ENCODE measurements at regions not wholly inside any gene's neighbourhood (a gene's known extent, or its start where the extent isn't known, plus 50 kb on each side); places are given as distances from the start of the nearest gene placed in this dataset.

DNA sequence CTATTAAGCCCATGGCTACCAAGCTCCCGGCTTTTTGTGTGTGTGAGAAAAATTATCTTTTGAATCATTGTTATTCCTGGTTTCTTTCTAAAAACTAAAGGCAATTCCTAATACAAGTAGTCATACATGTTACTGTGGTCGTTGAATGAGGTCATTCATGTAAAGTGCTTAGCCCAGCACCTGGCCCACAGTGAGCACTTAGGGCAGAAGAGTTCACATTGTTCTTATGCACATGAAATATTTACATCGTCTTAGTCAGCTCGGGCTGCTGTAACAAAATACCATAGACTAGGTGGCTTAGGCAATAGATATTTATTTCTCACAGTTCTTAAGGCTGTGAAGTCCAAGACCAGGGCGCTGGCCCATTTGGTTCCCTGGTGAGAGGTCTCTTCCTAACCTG, 216.1 kb downstream of the SHQ1 start:
- H3K79me2 ChIP-seq (ENCODE audit: insufficient read depth, low read length), result no peaks in the 10 kb centered on the region
- no peak overlapping the region for H2BK120ac ChIP-seq (ENCODE audit: low read depth, low read length, poor library complexity, severe bottlenecking)
- H3K27ac ChIP-seq (ENCODE audit: insufficient read length, low read depth, low read length), result no peak overlapping the region
- WGBS (ENCODE audit: extremely low coverage, insufficient read length, low lambda C conversion rate), result no CpG with 5 or more reads among the region's 5 CpGs
- H3K9me3 Mint-ChIP-seq, result no peaks in the 10 kb centered on the region; a peak in 1 of 5 replicates
- H4K20me1 ChIP-seq (ENCODE audit: control insufficient read depth, insufficient read depth, insufficient read length), result no peaks in the 10 kb centered on the region
- H2BK20ac ChIP-seq (ENCODE audit: low read depth, low read length, poor library complexity, severe bottlenecking), result no peak overlapping the region
- TF ChIP-seq, protein P1, sequence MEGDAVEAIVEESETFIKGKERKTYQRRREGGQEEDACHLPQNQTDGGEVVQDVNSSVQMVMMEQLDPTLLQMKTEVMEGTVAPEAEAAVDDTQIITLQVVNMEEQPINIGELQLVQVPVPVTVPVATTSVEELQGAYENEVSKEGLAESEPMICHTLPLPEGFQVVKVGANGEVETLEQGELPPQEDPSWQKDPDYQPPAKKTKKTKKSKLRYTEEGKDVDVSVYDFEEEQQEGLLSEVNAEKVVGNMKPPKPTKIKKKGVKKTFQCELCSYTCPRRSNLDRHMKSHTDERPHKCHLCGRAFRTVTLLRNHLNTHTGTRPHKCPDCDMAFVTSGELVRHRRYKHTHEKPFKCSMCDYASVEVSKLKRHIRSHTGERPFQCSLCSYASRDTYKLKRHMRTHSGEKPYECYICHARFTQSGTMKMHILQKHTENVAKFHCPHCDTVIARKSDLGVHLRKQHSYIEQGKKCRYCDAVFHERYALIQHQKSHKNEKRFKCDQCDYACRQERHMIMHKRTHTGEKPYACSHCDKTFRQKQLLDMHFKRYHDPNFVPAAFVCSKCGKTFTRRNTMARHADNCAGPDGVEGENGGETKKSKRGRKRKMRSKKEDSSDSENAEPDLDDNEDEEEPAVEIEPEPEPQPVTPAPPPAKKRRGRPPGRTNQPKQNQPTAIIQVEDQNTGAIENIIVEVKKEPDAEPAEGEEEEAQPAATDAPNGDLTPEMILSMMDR (conservative IDR thresholded peaks at IDR 0.05), result no peak
- peaks cover 2% of the 10 kb centered on the region for H3K23me2 ChIP-seq (ENCODE audit: insufficient read length, low read depth, low read length, poor library complexity, severe bottlenecking)
- H3K4me1 Mint-ChIP-seq, result peaks cover 13 to 16% of the 10 kb centered on the region in 2 experiments
- no peak overlapping the region for H2BK12ac ChIP-seq (ENCODE audit: insufficient read length, low read depth, low read length)
- H3T11ph ChIP-seq (ENCODE audit: low read length), result no peak overlapping the region
- no peaks in the 10 kb centered on the region for H3K27me3 ChIP-seq (ENCODE audit: insufficient read depth, low read length)
- H3K23ac ChIP-seq (ENCODE audit: insufficient read length, low read depth, low read length), result no peak overlapping the region
- H3K27me3 Mint-ChIP-seq (ENCODE audit: low read depth), result peaks cover 2% of the 10 kb centered on the region
- no peak overlapping the region for H3K56ac ChIP-seq (ENCODE audit: insufficient read length, low read depth, low read length)
- H2BK15ac ChIP-seq (ENCODE audit: low read depth, low read length), result no peak overlapping the region
- no peak overlapping the region for H3K9ac ChIP-seq (ENCODE audit: extremely low read depth, insufficient read length, low read length)
- peaks cover 4% of the 10 kb centered on the region; the same call in 1 of the 2 replicates for H3K4me1 ChIP-seq (ENCODE audit: insufficient read depth, low read length)
- H4K5ac ChIP-seq (ENCODE audit: insufficient read length, low read depth, low read length), result no peak overlapping the region
- H4K91ac ChIP-seq (ENCODE audit: insufficient read length, low read depth, low read length), result no peak overlapping the region
- no peak overlapping the region for H3K4me2 ChIP-seq (ENCODE audit: insufficient read depth, insufficient read length, low read length)
- H2AK5ac ChIP-seq (ENCODE audit: insufficient read length, low read length), result no peak overlapping the region
- DNase-seq, result no peak
- no peak overlapping the region for H3K4me3 Mint-ChIP-seq
- no peak overlapping the region for H3K18ac ChIP-seq (ENCODE audit: insufficient read length, low read depth, low read length)
- H3K14ac ChIP-seq (ENCODE audit: insufficient read depth, low read length), result no peak overlapping the region
- no peaks in the 10 kb centered on the region for H3K9me3 ChIP-seq (ENCODE audit: control insufficient read depth, low read depth, low read length)
- H3K36me3 Mint-ChIP-seq (ENCODE audit: insufficient read depth in 1 of 3, low read depth in 3 of 3), result peaks cover 0 to 8% (median 0%) of the 10 kb centered on the region in 3 experiments; a peak in 1 of 7 replicates
- no peaks in the 10 kb centered on the region for H3K79me1 ChIP-seq (ENCODE audit: insufficient read depth, low read depth, low read length, poor library complexity, severe bottlenecking)
- H3K27ac Mint-ChIP-seq, result no peak overlapping the region
- no peak overlapping the region for H3K4ac ChIP-seq (ENCODE audit: low read depth, low read length)
- H2BK5ac ChIP-seq (ENCODE audit: insufficient read length, low read length), result no peak overlapping the region
- no peak overlapping the region for H2AFZ ChIP-seq (ENCODE audit: low read length)
- H4K8ac ChIP-seq (replicated peaks; ENCODE audit: insufficient read length, low read depth, low read length), result no peak overlapping the region

Measured in H9 (cell line).